ENCODE measurements at regions not wholly inside any gene's neighbourhood (a gene's known extent, or its start where the extent isn't known, plus 50 kb on each side); places are given as distances from the start of the nearest gene placed in this dataset.

GRCh38 chr11:80441821-80442220 lies 1001.0 kb upstream of the TENM4 start:
- TF ChIP-seq YY1 (IDR thresholded peaks at IDR 0.05; ENCODE audit: insufficient read depth, insufficient read length) (no peak), ZNF274 (IDR thresholded peaks at IDR 0.05; ENCODE audit: low read depth, low read length) (no peak)
